Testis (tissue), 2 donors: ENCODE measurements at regions not wholly inside any gene's neighbourhood (a gene's known extent, or its start where the extent isn't known, plus 50 kb on each side); places are given as distances from the start of the nearest gene placed in this dataset.

ENCODE experiments used
- POLR2A ChIP-seq: fragments of 450-650 bp; IDR thresholded peaks from one replicate; pipeline ENCODE4 v1.6.1; 2017; ENCODE audit warnings: antibody characterized with exemption, mild to moderate bottlenecking, moderate library complexity
- TF ChIP-seq, protein P1 (sequence below), 3 experiments: fragments of 450-650 bp in 2 of 3; fragments of 200-600 bp in 1 of 3; sonication (generic) in 1 of 3; IDR thresholded peaks; one replicate each; pipeline ENCODE4 v1.5.1; 2016 to 2019; ENCODE audit warnings: antibody characterized with exemption in 3 of 3, mild to moderate bottlenecking in 2 of 3, moderate library complexity in 1 of 3

DNA sequence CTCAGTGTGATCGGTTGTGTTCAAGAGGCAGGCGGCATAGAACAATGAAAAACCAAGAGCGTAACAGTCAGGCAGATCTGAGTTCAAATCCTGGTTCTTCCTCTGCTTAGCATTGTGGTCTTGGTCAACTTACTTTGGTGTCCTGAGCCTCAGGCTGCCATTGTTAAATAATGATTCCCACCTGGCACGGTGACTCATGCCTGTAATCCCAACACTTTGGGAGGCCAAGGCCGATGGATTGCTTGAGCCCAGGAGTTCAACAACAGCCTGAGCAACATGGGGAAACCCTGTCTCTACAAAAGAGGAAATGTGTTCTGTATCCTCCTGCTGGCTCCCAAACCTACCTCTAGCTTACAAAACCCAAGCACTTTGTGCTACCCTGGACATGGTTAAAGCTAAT, 129.0 kb upstream of the STX18 start:
- TF ChIP-seq, protein P1, sequence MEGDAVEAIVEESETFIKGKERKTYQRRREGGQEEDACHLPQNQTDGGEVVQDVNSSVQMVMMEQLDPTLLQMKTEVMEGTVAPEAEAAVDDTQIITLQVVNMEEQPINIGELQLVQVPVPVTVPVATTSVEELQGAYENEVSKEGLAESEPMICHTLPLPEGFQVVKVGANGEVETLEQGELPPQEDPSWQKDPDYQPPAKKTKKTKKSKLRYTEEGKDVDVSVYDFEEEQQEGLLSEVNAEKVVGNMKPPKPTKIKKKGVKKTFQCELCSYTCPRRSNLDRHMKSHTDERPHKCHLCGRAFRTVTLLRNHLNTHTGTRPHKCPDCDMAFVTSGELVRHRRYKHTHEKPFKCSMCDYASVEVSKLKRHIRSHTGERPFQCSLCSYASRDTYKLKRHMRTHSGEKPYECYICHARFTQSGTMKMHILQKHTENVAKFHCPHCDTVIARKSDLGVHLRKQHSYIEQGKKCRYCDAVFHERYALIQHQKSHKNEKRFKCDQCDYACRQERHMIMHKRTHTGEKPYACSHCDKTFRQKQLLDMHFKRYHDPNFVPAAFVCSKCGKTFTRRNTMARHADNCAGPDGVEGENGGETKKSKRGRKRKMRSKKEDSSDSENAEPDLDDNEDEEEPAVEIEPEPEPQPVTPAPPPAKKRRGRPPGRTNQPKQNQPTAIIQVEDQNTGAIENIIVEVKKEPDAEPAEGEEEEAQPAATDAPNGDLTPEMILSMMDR (IDR thresholded peaks at IDR 0.05): no peak
- TF ChIP-seq POLR2A: no peak
